Epithelial cell of proximal tubule (primary cell): ENCODE measurements at regions not wholly inside any gene's neighbourhood (a gene's known extent, or its start where the extent isn't known, plus 50 kb on each side); places are given as distances from the start of the nearest gene placed in this dataset.
"Not testable (repeated sequence)": the region's sequence is repeated elsewhere in the genome, so short reads cannot be mapped to it uniquely, and the experiment has no call there.

Experiments
- DNase-seq: peaks from one replicate; pipeline ENCODE4 v3.0.0-alpha.2; 2011; ENCODE audit warnings: low read depth
- H3K4me3 ChIP-seq: 2 replicates; pipeline ENCODE4 v1.5.1; 2011; ENCODE audit warnings: low read depth, mild to moderate bottlenecking, low read length
- TF ChIP-seq, protein P1 (sequence below): conservative IDR thresholded peaks from 2 replicates; pipeline ENCODE4 v1.5.1; 2012; ENCODE audit warnings: low read depth, mild to moderate bottlenecking, low read length

GRCh38 chr9:73095425-73095824, 56.2 kb upstream of the ANXA1 start:
- H3K4me3 ChIP-seq = no peak overlapping the region
- DNase-seq = no peak
- TF ChIP-seq, protein P1, sequence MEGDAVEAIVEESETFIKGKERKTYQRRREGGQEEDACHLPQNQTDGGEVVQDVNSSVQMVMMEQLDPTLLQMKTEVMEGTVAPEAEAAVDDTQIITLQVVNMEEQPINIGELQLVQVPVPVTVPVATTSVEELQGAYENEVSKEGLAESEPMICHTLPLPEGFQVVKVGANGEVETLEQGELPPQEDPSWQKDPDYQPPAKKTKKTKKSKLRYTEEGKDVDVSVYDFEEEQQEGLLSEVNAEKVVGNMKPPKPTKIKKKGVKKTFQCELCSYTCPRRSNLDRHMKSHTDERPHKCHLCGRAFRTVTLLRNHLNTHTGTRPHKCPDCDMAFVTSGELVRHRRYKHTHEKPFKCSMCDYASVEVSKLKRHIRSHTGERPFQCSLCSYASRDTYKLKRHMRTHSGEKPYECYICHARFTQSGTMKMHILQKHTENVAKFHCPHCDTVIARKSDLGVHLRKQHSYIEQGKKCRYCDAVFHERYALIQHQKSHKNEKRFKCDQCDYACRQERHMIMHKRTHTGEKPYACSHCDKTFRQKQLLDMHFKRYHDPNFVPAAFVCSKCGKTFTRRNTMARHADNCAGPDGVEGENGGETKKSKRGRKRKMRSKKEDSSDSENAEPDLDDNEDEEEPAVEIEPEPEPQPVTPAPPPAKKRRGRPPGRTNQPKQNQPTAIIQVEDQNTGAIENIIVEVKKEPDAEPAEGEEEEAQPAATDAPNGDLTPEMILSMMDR = no peak

DNA sequence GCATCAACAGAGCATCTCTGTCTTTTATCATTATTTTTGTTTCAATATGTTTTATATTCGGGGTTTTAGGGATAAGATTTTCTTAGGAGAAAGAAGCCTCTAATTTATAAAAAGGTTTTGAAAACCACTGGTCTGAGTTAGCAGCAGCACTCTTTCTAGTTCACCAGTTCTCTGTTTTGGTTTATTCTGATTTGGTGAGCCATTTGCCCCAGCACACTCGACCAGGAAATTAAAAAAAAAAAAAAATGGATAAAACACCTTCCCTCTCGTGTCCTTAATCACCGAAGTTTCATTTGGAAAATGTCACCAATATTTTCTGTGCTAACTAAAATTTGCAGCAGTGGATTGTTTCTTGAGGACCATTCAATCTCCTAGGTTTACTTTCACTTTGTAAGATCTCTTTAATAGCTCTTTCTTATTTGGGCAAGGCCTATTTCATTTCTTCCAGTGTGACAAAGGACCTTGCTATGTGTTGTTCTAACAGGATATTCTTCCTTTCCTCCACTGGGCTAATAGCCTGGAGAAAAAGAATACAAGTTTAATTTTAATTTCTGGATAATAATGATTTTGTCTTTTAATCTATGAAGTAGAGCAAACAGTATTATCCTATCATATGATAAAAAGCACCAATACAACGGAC, 57.8 kb upstream of the ANXA1 start:
- H3K4me3 ChIP-seq = peak overlapping the region; percentile 28

DNA sequence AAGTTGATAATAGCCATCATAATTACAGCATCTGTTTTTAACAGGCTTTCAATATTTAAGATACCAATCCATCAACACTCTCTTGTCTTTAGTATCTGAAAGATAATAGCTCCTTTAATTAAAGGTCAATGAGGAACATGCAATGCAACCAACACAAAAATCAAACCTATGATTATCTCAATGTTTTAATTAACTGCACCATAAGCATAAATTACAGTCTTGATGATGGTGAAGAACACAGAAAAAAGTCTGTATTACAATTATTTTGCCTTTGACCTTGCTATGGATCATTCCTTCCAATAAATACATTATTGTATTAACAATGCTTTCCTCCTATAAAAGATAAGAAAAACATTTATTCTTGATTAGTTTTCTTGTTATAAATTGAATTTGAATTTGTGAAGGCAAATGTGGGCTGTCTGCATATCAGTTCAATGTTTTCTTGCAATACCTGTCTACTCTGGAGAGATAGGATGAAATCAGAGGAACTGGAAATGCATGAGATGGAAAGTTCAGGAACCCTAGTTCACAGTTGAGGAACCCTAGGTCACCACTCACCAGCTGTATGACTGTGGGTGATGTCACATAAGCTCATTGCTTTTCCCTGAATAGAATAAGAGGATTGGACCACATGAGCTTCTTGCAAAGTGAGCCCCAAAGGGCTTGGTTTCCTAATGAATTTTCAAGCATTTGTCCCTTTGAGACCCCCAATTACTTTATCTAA, 58.5 kb upstream of the ANXA1 start:
- H3K4me3 ChIP-seq = no peak overlapping the region
- no peak for DNase-seq
- TF ChIP-seq, protein P1 = no peak

More for the DNA sequence above, 57.8 kb upstream of the ANXA1 start:
- no peak for DNase-seq
- TF ChIP-seq, protein P1 = no peak

DNA sequence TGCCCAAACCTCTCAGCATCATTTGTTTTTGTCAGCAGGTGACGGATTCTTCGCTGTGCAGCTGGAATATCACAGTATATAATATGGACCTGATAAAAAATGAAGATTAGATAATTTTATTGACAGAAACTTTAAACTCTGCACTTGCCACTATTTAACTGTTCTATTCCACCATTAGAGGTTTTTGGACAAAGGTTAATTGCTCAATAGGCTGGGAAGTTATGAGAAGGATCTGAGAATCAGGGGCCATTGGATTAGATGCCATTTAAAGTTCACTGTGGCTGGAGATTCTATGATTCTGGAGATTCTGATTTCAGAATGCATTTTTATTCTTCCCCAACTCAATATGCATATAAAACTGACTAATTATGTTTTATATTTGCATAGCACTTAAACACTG, 59.8 kb upstream of the ANXA1 start:
- H3K4me3 ChIP-seq = no peak overlapping the region
- TF ChIP-seq, protein P1 = no peak
- DNase-seq = no peak

GRCh38 chr9:73090214-73090613, 61.5 kb upstream of the ANXA1 start:
- TF ChIP-seq, protein P1 = no peak
- DNase-seq = no peak
- no peak overlapping the region for H3K4me3 ChIP-seq

- TF ChIP-seq, protein P1 = no peak
- DNase-seq = no peak
- no peak overlapping the region for H3K4me3 ChIP-seq
These were observed 62.2 kb upstream of the ANXA1 start for GRCh38 chr9:73089304-73089985.

GRCh38 chr9:73087876-73088275, 63.8 kb upstream of the ANXA1 start:
- DNase-seq, H3K4me3 ChIP-seq: not testable (repeated sequence)
